GM23338 (cell line): ENCODE measurements at regions not wholly inside any gene's neighbourhood (a gene's known extent, or its start where the extent isn't known, plus 50 kb on each side); places are given as distances from the start of the nearest gene placed in this dataset.

Experiments used
- CREB1 ChIP-seq: fragments of 250-450 bp; sonication (Bioruptor Pico); IDR thresholded peaks from 2 replicates; pipeline ENCODE4 v1.5.0; 2020; ENCODE audit warnings: low read depth, mild to moderate bottlenecking, moderate library complexity
- CTCF ChIP-seq, 2 experiments: fragments of 200-600 bp in 1 of 2; sonication (generic) in 1 of 2; conservative IDR thresholded peaks; 2 replicates each; pipeline versions ENCODE4 v1.5.1 to v1.6.1; 2016 to 2017; ENCODE audit warnings: antibody characterized with exemption in 2 of 2, low read depth in 2 of 2, mild to moderate bottlenecking in 2 of 2, moderate library complexity in 1 of 2
- ETS1 ChIP-seq: IDR thresholded peaks from 2 replicates; pipeline ENCODE4 v1.6.1; 2016; ENCODE audit warnings: antibody characterized with exemption
- EZH2 ChIP-seq: fragments of 200-600 bp; sonication (generic); IDR thresholded peaks from one replicate; pipeline ENCODE4 v1.8.0; 2017; ENCODE audit warnings: antibody characterized with exemption, mild to moderate bottlenecking, low read depth; ENCODE audit not compliant: unreplicated experiment
- EZH2phosphoT487 ChIP-seq: fragments of 200-600 bp; sonication (generic); IDR thresholded peaks from one replicate; pipeline ENCODE4 v1.8.1; 2018; ENCODE audit warnings: antibody characterized with exemption; ENCODE audit not compliant: unreplicated experiment
- JUNB ChIP-seq: IDR thresholded peaks from one replicate; pipeline ENCODE4 v1.6.1; 2016; ENCODE audit warnings: antibody characterized with exemption; ENCODE audit not compliant: unreplicated experiment
- POLR2AphosphoS5 ChIP-seq: IDR thresholded peaks from 2 replicates; pipeline ENCODE4 v1.6.1; 2016; ENCODE audit warnings: antibody characterized with exemption, low read depth
- REST ChIP-seq: IDR thresholded peaks from one replicate; pipeline ENCODE4 v1.6.1; 2018; ENCODE audit warnings: antibody characterized with exemption; ENCODE audit not compliant: unreplicated experiment
- STAT1 ChIP-seq: IDR thresholded peaks from one replicate; pipeline ENCODE4 v1.6.1; 2016; ENCODE audit warnings: antibody characterized with exemption; ENCODE audit not compliant: unreplicated experiment
- ZNF114 ChIP-seq: fragments of 250-450 bp; sonication (Bioruptor Pico); IDR thresholded peaks from 2 replicates; pipeline ENCODE4 v1.5.0; 2020; ENCODE audit warnings: mild to moderate bottlenecking, moderate library complexity

GRCh38 chr3:177329854-177330253 is 132.6 kb upstream of the TBL1XR1 start:
- no peak for TF ChIP-seq CTCF (conservative IDR thresholded peaks at IDR 0.05; ENCODE audit: low read depth in 2 of 2)
- no peak for TF ChIP-seq POLR2AphosphoS5
- no peak for TF ChIP-seq EZH2
- TF ChIP-seq ETS1, result no peak
- TF ChIP-seq EZH2phosphoT487, result no peak
- no peak for TF ChIP-seq CREB1 (CRISPR knock-in tag)
- TF ChIP-seq REST, result no peak
- TF ChIP-seq STAT1, result no peak
- TF ChIP-seq ZNF114 (CRISPR knock-in tag), result no peak
- no peak for TF ChIP-seq JUNB
